ENCODE measurements at regions not wholly inside any gene's neighbourhood (a gene's known extent, or its start where the extent isn't known, plus 50 kb on each side); places are given as distances from the start of the nearest gene placed in this dataset.

GRCh38 chr5:2537378-2538145 is 213.9 kb downstream of the IRX2 start:
- no peak for TF ChIP-seq CTCF (IDR thresholded peaks at IDR 0.05; ENCODE audit: low read depth, low read length, poor library complexity, severe bottlenecking)
- no peak for TF ChIP-seq EZH2phosphoT487 (IDR thresholded peaks at IDR 0.05; ENCODE audit: borderline replicate concordance, low read length)

Data from DOHH2 (cell line).